Esophagus (tissue), 2 donors: ENCODE measurements at regions not wholly inside any gene's neighbourhood (a gene's known extent, or its start where the extent isn't known, plus 50 kb on each side); places are given as distances from the start of the nearest gene placed in this dataset.

Source experiments
- H3K27ac ChIP-seq, 2 donors: one replicate each; pipeline ENCODE4 v1.5.1; 2013; ENCODE audit warnings: low read depth in 2 of 2, mild to moderate bottlenecking in 2 of 2, inconsistent platforms in 1 of 2, low read length in 1 of 2, moderate library complexity in 1 of 2
- H3K27me3 ChIP-seq, 2 donors: one replicate each; pipeline ENCODE4 v1.6.1; 2013; ENCODE audit warnings: low read length in 2 of 2, control low read depth in 1 of 2, mild to moderate bottlenecking in 1 of 2; ENCODE audit not compliant: insufficient read depth in 2 of 2, control insufficient read depth in 1 of 2
- H3K36me3 ChIP-seq, 2 donors: one replicate each; pipeline ENCODE4 v1.6.1; 2013; ENCODE audit warnings: low read length in 1 of 2; ENCODE audit not compliant: control insufficient read depth in 2 of 2, insufficient read depth in 2 of 2
- H3K4me1 ChIP-seq, 2 donors: one replicate each; pipeline ENCODE4 v1.6.1; 2013; ENCODE audit warnings: low read length in 1 of 2; ENCODE audit not compliant: control insufficient read depth in 2 of 2, insufficient read depth in 2 of 2
- H3K4me3 ChIP-seq, 2 donors: one replicate each; pipeline ENCODE4 v1.5.1; 2013; ENCODE audit warnings: low read length in 2 of 2, mild to moderate bottlenecking in 2 of 2, low read depth in 1 of 2, moderate library complexity in 1 of 2
- H3K9me3 ChIP-seq, 2 donors: one replicate each; pipeline ENCODE4 v1.6.1; 2013; ENCODE audit warnings: mild to moderate bottlenecking in 2 of 2, low read depth in 1 of 2, low read length in 1 of 2, moderate library complexity in 1 of 2; ENCODE audit not compliant: control insufficient read depth in 2 of 2, insufficient read depth in 1 of 2
- WGBS, 2 donors: extraction: QIAGEN DNeasy Blood & Tissue Kit; methylation state at CpG; one replicate each; pipeline ENCODE4 v1.1.7; 2013; 5-methylcytosine and 5-hydroxymethylcytosine counted together
- donor health status: healthy with polysubstance abuse.
- donor health status: Bipolar disorder and iron deficiency.

GRCh38 chr9:88820055-88820454 is 171.2 kb upstream of the S1PR3 start:
- Histone ChIP-seq H3K4me1 (peaks cover 0 to 2% of the 10 kb centered on the region in 2 donors), H3K36me3 (no peaks in the 10 kb centered on the region), H3K27ac (no peak overlapping the region), H3K4me3 (no peak overlapping the region), H3K27me3 (no peaks in the 10 kb centered on the region), H3K9me3 (peaks cover 0 to 3% of the 10 kb centered on the region in 2 donors)
- 76 to 82% methylated on average over 2 of the region's 2 CpGs for WGBS, 2 donors

DNA sequence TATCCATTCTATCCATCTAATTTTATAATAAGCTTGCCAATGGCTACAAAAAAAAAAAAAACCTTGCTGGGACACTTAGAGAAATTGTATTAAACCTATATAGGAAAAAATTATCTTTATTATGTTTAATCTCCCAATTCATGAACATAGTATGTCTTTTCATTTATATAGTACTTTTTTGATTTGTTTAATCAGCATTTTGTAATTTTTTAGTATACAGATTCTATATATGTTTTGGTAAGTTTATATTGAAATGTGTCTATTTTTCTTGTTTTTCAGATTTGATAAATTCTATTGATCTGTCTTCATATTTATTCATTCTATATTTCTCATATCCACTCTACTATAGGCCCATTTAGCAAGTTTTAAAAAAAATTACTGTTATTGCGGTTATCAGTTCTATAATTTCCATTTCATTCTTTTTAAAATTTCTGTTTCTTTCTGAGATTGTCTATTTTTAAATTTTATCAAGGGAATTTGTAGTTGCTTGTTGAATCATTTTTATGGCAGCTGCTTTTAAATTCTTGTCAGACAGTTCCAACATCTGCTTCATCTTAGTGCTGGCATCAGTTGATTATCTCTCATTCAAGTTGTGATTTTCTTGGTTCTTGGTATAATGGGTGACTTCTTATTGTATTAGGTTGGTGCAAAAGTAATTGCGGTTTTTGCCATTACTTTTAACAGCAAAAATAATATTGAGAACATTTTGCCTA is 170.1 kb upstream of the S1PR3 start:
- Histone ChIP-seq H3K27ac (no peak overlapping the region), H3K4me3 (no peak overlapping the region), H3K9me3 (peaks cover 0 to 3% of the 10 kb centered on the region in 2 donors), H3K27me3 (no peaks in the 10 kb centered on the region), H3K4me1 (peaks cover 0 to 2% of the 10 kb centered on the region in 2 donors), H3K36me3 (no peaks in the 10 kb centered on the region)
- WGBS, 2 donors = 90 to 95% methylated on average over 2 of the region's 2 CpGs

DNA sequence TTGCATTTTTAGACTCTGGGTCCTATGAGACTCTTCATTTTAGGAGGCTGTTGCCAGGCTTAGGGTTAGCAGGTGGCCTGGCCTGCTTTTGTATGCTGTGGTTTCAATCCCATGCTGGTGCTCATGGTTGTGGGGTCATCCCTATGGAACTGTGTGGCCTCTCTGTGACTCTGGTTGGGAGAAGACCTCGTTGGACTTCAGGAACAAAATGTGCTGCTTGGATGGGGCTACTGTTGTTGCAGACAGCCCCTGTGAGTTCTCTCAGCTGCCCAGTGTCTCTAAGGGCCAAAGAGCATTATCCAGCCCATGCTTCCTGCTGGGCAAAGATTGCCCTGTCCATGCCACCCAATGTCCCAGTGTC is 169.5 kb upstream of the S1PR3 start:
- WGBS, 2 donors = 60 to 74% methylated on average over 1 of the region's 1 CpG
- Histone ChIP-seq H3K27me3 (no peaks in the 10 kb centered on the region), H3K36me3 (no peaks in the 10 kb centered on the region), H3K9me3 (peaks cover 0 to 3% of the 10 kb centered on the region in 2 donors), H3K27ac (no peak overlapping the region), H3K4me3 (no peak overlapping the region), H3K4me1 (peaks cover 0 to 2% of the 10 kb centered on the region in 2 donors)

DNA sequence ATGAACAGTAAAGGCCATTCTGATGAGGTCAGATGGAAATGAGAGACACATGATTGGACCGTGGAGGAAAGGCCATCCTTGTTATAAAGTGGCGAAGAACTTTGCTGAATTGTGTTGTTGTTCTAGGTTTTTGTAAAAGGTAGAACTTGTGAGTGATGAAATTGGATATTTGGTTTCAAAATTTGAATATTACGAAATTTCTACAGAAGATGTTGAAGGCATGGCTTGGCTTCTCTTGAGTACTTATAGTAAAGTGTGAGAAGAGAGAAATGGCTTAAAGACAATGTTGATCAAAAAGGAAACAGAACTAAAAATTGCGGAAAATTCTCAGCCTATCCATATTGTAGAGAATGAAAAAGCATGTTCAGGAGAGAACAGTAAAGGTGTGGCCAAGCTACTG is 166.6 kb upstream of the S1PR3 start:
- H3K4me3 ChIP-seq = no peak overlapping the region
- 87 to 94% methylated on average over 4 of the region's 4 CpGs for WGBS, 2 donors
- peaks cover 0 to 2% of the 10 kb centered on the region in 2 donors for H3K4me1 ChIP-seq
- no peaks in the 10 kb centered on the region for H3K27me3 ChIP-seq
- peaks cover 0 to 3% of the 10 kb centered on the region in 2 donors for H3K9me3 ChIP-seq
- no peak overlapping the region for H3K27ac ChIP-seq
- H3K36me3 ChIP-seq = no peaks in the 10 kb centered on the region

DNA sequence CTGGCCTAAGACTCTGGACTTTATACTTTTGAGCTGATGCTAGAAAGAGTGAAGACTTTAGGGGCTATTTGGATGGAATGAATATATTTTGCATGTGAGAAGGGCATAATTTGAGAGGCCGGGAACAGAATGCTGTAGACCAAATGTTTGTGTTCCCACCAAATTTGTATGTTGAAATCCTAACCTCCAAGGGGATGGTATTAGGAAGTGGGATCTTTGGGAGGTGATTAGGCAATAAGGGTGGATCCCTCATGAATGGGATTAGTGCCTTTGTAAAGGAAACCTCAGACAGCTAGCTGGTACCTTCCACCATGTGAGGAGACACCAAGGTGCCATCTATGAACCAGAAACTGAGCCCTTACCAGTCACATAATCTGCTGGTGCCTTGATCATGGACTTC is 165.1 kb upstream of the S1PR3 start:
- no peaks in the 10 kb centered on the region for H3K36me3 ChIP-seq
- no peaks in the 10 kb centered on the region for H3K27me3 ChIP-seq
- H3K9me3 ChIP-seq = peaks cover 0 to 3% of the 10 kb centered on the region in 2 donors
- no peak overlapping the region for H3K4me3 ChIP-seq
- no peak overlapping the region for H3K27ac ChIP-seq
- peaks cover 0 to 2% of the 10 kb centered on the region in 2 donors for H3K4me1 ChIP-seq
- 100% methylated on average over 1 of the region's 1 CpG for WGBS, 2 donors

DNA sequence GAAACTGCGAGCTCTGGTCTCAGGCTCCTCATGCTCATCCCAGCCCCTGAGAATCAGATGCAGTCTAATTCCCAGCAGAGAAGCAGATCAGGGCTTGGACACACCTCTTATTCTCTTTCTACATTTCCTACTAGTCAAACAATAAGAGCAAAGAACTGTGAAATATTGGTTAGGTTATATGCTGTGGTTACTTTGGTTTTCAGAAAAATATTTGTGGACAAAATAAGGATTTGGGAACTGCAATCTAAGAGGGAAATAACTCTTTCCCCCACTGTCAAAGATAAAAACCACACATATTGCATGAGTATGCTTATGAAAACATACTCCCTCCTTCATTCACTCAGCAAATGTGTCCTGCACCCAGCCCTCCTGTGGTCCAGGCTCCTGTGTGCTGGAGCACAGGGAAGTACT is 164.5 kb upstream of the S1PR3 start:
- Histone ChIP-seq H3K4me1 (peaks cover 0 to 2% of the 10 kb centered on the region in 2 donors), H3K27ac (no peak overlapping the region), H3K36me3 (no peaks in the 10 kb centered on the region), H3K4me3 (no peak overlapping the region), H3K27me3 (no peaks in the 10 kb centered on the region), H3K9me3 (peaks cover 0 to 3% of the 10 kb centered on the region in 2 donors)
- 93% methylated on average over 1 of the region's 1 CpG for WGBS, 2 donors

- H3K4me3 ChIP-seq = no peak overlapping the region
- H3K27me3 ChIP-seq = no peaks in the 10 kb centered on the region
- no peaks in the 10 kb centered on the region for H3K36me3 ChIP-seq
- H3K27ac ChIP-seq = no peak overlapping the region
- peaks cover 0 to 2% of the 10 kb centered on the region in 2 donors for H3K4me1 ChIP-seq
- 68 to 70% methylated on average over 8 of the region's 8 CpGs for WGBS, 2 donors
- H3K9me3 ChIP-seq = no peaks in the 10 kb centered on the region
Observed at GRCh38 chr9:88828018-88828417, 163.2 kb upstream of the S1PR3 start.

GRCh38 chr9:88828492-88828974 is 162.7 kb upstream of the S1PR3 start:
- Histone ChIP-seq H3K27ac (no peak overlapping the region), H3K4me1 (peaks cover 0 to 2% of the 10 kb centered on the region in 2 donors), H3K27me3 (no peaks in the 10 kb centered on the region), H3K9me3 (no peaks in the 10 kb centered on the region), H3K4me3 (no peak overlapping the region), H3K36me3 (no peaks in the 10 kb centered on the region)
- WGBS, 2 donors = 61 to 62% methylated on average over 4 of the region's 4 CpGs

- Histone ChIP-seq H3K9me3 (no peaks in the 10 kb centered on the region), H3K4me1 (no peaks in the 10 kb centered on the region), H3K4me3 (no peak overlapping the region), H3K27ac (no peak overlapping the region), H3K27me3 (no peaks in the 10 kb centered on the region), H3K36me3 (no peaks in the 10 kb centered on the region)
- WGBS, 2 donors = 70 to 79% methylated on average over 6 of the region's 6 CpGs
Observed at GRCh38 chr9:88829276-88829675, 162.0 kb upstream of the S1PR3 start.
